ENCODE measurements at regions not wholly inside any gene's neighbourhood (a gene's known extent, or its start where the extent isn't known, plus 50 kb on each side); places are given as distances from the start of the nearest gene placed in this dataset.
"Not testable (repeated sequence)": the region's sequence is repeated elsewhere in the genome, so short reads cannot be mapped to it uniquely, and the experiment has no call there.

- TF ChIP-seq POLR2A (IDR thresholded peaks at IDR 0.05), result not testable (repeated sequence)
- TF ChIP-seq, protein P1, sequence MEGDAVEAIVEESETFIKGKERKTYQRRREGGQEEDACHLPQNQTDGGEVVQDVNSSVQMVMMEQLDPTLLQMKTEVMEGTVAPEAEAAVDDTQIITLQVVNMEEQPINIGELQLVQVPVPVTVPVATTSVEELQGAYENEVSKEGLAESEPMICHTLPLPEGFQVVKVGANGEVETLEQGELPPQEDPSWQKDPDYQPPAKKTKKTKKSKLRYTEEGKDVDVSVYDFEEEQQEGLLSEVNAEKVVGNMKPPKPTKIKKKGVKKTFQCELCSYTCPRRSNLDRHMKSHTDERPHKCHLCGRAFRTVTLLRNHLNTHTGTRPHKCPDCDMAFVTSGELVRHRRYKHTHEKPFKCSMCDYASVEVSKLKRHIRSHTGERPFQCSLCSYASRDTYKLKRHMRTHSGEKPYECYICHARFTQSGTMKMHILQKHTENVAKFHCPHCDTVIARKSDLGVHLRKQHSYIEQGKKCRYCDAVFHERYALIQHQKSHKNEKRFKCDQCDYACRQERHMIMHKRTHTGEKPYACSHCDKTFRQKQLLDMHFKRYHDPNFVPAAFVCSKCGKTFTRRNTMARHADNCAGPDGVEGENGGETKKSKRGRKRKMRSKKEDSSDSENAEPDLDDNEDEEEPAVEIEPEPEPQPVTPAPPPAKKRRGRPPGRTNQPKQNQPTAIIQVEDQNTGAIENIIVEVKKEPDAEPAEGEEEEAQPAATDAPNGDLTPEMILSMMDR (IDR thresholded peaks at IDR 0.05), result not testable (repeated sequence)
These were observed 107.5 kb upstream of the ALDH3B2 start for GRCh38 chr11:67781967-67782366.
